ENCODE measurements at regions not wholly inside any gene's neighbourhood (a gene's known extent, or its start where the extent isn't known, plus 50 kb on each side); places are given as distances from the start of the nearest gene placed in this dataset.

DNA sequence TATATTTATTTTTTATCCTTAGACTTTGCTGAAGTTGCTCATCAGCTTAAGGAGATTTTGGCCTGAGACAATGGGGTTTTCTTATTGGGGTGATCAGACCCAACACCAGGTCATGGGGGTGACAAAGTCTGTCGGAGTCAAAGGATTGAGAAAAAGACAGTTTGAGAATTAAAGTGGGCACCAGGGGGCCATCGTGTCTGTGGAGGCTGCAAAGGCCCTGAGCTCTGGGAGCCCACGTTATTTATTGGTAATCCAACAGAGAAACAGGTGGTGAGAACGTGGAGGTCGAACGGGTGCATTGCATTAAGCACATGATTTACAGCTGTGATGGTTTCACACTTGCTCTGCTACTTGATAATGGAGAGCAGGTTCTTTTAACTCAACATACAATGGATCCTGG lies 102.5 kb upstream of the CDH10 start:
- TF ChIP-seq EZH2 (IDR thresholded peaks at IDR 0.05; ENCODE audit: low read length, missing control alignments) = no peak
- TF ChIP-seq, protein P1, sequence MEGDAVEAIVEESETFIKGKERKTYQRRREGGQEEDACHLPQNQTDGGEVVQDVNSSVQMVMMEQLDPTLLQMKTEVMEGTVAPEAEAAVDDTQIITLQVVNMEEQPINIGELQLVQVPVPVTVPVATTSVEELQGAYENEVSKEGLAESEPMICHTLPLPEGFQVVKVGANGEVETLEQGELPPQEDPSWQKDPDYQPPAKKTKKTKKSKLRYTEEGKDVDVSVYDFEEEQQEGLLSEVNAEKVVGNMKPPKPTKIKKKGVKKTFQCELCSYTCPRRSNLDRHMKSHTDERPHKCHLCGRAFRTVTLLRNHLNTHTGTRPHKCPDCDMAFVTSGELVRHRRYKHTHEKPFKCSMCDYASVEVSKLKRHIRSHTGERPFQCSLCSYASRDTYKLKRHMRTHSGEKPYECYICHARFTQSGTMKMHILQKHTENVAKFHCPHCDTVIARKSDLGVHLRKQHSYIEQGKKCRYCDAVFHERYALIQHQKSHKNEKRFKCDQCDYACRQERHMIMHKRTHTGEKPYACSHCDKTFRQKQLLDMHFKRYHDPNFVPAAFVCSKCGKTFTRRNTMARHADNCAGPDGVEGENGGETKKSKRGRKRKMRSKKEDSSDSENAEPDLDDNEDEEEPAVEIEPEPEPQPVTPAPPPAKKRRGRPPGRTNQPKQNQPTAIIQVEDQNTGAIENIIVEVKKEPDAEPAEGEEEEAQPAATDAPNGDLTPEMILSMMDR (conservative IDR thresholded peaks at IDR 0.05 in 1 of 2, IDR thresholded peaks at IDR 0.05 in 1 of 2; ENCODE audit: low read depth in 1 of 2, low read length in 2 of 2) = no peak
- Histone ChIP-seq H3K36me3 (ENCODE audit: control insufficient read depth, insufficient read depth, low read length) (no peaks in the 10 kb centered on the region), H3K4me2 (ENCODE audit: extremely low read depth, insufficient read depth, low read length) (no peak overlapping the region), H3K9ac (ENCODE audit: insufficient read depth, low read length) (no peak overlapping the region), H3K79me2 (ENCODE audit: control insufficient read depth, insufficient read depth, low read length) (no peaks in the 10 kb centered on the region), H3K4me1 (ENCODE audit: control insufficient read depth, extremely low read depth, insufficient read depth, low read length) (no peaks in the 10 kb centered on the region), H2AFZ (ENCODE audit: low read length) (no peak overlapping the region), H3K27ac (ENCODE audit: insufficient read depth, low read length) (no peak overlapping the region), H3K4me3 (replicated peaks in 1 of 4; ENCODE audit: control extremely low read depth in 1 of 4, insufficient read depth in 1 of 4, low read depth in 3 of 4, low read length in 4 of 4) (no peak overlapping the region), H3K9me3 (ENCODE audit: control insufficient read depth, insufficient read depth, low read depth, low read length) (no peaks in the 10 kb centered on the region), H3K27me3 (ENCODE audit: control insufficient read depth, insufficient read depth, low read length) (no peaks in the 10 kb centered on the region), H4K20me1 (ENCODE audit: control insufficient read depth, extremely low read depth, insufficient read depth, low read length) (no peaks in the 10 kb centered on the region)
- DNase-seq (ENCODE audit: low read depth in 2 of 2) = no peak

DNA sequence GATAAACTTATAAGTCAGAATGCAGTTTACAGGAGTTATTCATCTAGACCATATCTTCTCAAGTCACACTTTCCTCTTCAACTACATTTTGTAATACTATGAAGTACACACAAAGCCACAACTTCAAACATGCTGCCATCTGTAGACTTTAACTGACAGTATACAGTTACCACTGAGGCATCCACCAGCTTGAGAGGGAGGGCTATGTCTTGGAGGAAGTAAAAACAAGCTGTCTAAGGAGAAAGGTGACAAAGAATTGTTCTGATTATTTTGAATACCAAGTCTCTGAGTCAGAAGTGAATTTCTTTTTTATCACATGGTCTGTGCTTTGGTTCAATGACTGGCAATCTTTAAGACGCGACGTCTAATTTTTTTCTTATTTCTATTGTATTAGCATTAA lies 97.6 kb upstream of the CDH10 start:
- no peaks in the 10 kb centered on the region for H4K20me1 ChIP-seq (ENCODE audit: control insufficient read depth, extremely low read depth, insufficient read depth, low read length)
- no peak overlapping the region for H3K27ac ChIP-seq (ENCODE audit: insufficient read depth, low read length)
- no peak for TF ChIP-seq EZH2 (IDR thresholded peaks at IDR 0.05; ENCODE audit: low read length, missing control alignments)
- TF ChIP-seq, protein P1 (conservative IDR thresholded peaks at IDR 0.05 in 1 of 2, IDR thresholded peaks at IDR 0.05 in 1 of 2; ENCODE audit: low read depth in 1 of 2, low read length in 2 of 2) = no peak
- H3K9ac ChIP-seq (ENCODE audit: insufficient read depth, low read length) = no peak overlapping the region
- H3K79me2 ChIP-seq (ENCODE audit: control insufficient read depth, insufficient read depth, low read length) = no peaks in the 10 kb centered on the region
- no peaks in the 10 kb centered on the region for H3K9me3 ChIP-seq (ENCODE audit: control insufficient read depth, insufficient read depth, low read depth, low read length)
- DNase-seq (ENCODE audit: low read depth in 2 of 2) = peak in 1 of 2 donors; percentile 77
- no peak overlapping the region for H3K4me2 ChIP-seq (ENCODE audit: extremely low read depth, insufficient read depth, low read length)
- H2AFZ ChIP-seq (ENCODE audit: low read length) = no peak overlapping the region
- H3K4me3 ChIP-seq (replicated peaks in 1 of 4; ENCODE audit: control extremely low read depth in 1 of 4, insufficient read depth in 1 of 4, low read depth in 3 of 4, low read length in 4 of 4) = no peak overlapping the region
- H3K36me3 ChIP-seq (ENCODE audit: control insufficient read depth, insufficient read depth, low read length) = no peaks in the 10 kb centered on the region
- H3K27me3 ChIP-seq (ENCODE audit: control insufficient read depth, insufficient read depth, low read length) = no peaks in the 10 kb centered on the region
- no peaks in the 10 kb centered on the region for H3K4me1 ChIP-seq (ENCODE audit: control insufficient read depth, extremely low read depth, insufficient read depth, low read length)

DNA sequence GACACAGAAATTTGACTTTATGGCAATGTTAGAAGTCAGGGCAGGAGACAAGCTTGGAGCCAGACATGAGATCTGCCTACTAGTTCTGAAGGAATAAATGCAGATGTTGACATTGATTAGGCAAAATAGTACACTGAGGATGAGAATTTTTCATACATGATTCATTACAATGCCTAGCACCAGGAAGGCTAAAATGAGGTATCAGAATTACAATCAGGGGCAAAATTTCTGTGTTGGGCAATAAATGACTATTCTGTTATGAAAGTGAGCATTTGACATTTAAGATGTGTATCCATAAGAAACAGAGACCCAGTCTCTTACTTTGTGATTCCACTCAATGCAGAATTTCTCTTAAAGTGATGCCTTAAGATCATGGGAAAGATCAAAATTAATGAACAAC lies 92.4 kb upstream of the CDH10 start:
- H3K4me3 ChIP-seq (replicated peaks in 1 of 4; ENCODE audit: control extremely low read depth in 1 of 4, insufficient read depth in 1 of 4, low read depth in 3 of 4, low read length in 4 of 4) = no peak overlapping the region
- no peaks in the 10 kb centered on the region for H4K20me1 ChIP-seq (ENCODE audit: control insufficient read depth, extremely low read depth, insufficient read depth, low read length)
- no peak for DNase-seq (ENCODE audit: low read depth in 2 of 2)
- H3K27me3 ChIP-seq (ENCODE audit: control insufficient read depth, insufficient read depth, low read length) = no peaks in the 10 kb centered on the region
- no peaks in the 10 kb centered on the region for H3K36me3 ChIP-seq (ENCODE audit: control insufficient read depth, insufficient read depth, low read length)
- H3K27ac ChIP-seq (ENCODE audit: insufficient read depth, low read length) = no peak overlapping the region
- no peak overlapping the region for H3K4me2 ChIP-seq (ENCODE audit: extremely low read depth, insufficient read depth, low read length)
- no peaks in the 10 kb centered on the region for H3K9me3 ChIP-seq (ENCODE audit: control insufficient read depth, insufficient read depth, low read depth, low read length)
- no peak overlapping the region for H2AFZ ChIP-seq (ENCODE audit: low read length)
- H3K79me2 ChIP-seq (ENCODE audit: control insufficient read depth, insufficient read depth, low read length) = no peaks in the 10 kb centered on the region
- H3K4me1 ChIP-seq (ENCODE audit: control insufficient read depth, extremely low read depth, insufficient read depth, low read length) = no peaks in the 10 kb centered on the region
- TF ChIP-seq, protein P1 (conservative IDR thresholded peaks at IDR 0.05 in 1 of 2, IDR thresholded peaks at IDR 0.05 in 1 of 2; ENCODE audit: low read depth in 1 of 2, low read length in 2 of 2) = no peak
- no peak for TF ChIP-seq EZH2 (IDR thresholded peaks at IDR 0.05; ENCODE audit: low read length, missing control alignments)
- no peak overlapping the region for H3K9ac ChIP-seq (ENCODE audit: insufficient read depth, low read length)

All from fibroblast of lung (primary cell).